SU-DHL-6 (cell line): ENCODE measurements at regions not wholly inside any gene's neighbourhood (a gene's known extent, or its start where the extent isn't known, plus 50 kb on each side); places are given as distances from the start of the nearest gene placed in this dataset.

Experiments
- H2AFZ ChIP-seq: fragments of 200-600 bp; sonication (generic); 2 replicates; pipeline ENCODE4 v1.6.1; 2014; ENCODE audit warnings: low read depth, mild to moderate bottlenecking, moderate library complexity, mixed read lengths, antibody characterized with exemption, low read length; ENCODE audit not compliant: severe bottlenecking
- H3F3A ChIP-seq: fragments of 200-600 bp; shearing (Covaris generic); 2 replicates; pipeline ENCODE4 v1.6.0; 2016; ENCODE audit warnings: antibody characterized with exemption, mild to moderate bottlenecking; ENCODE audit not compliant: insufficient read depth
- H3K27ac ChIP-seq: fragments of 200-600 bp; sonication (generic); 2 replicates; pipeline ENCODE4 v1.5.1; 2016; ENCODE audit warnings: low read depth, mild to moderate bottlenecking, low read length, moderate library complexity, mixed read lengths
- H3K27me3 ChIP-seq: fragments of 200-600 bp; sonication (generic), shearing (Covaris generic); 2 replicates; pipeline ENCODE4 v1.6.0; 2014; ENCODE audit warnings: mild to moderate bottlenecking, low read length
- H3K36me3 ChIP-seq: fragments of 200-600 bp; sonication (generic); 2 replicates; pipeline ENCODE4 v1.6.1; 2014; ENCODE audit warnings: mild to moderate bottlenecking, low read length, mixed read lengths
- H3K4me2 ChIP-seq: fragments of 300-600, 200-600 bp; shearing (Covaris generic), sonication (generic); 2 replicates; pipeline ENCODE4 v1.6.0; 2014; ENCODE audit warnings: low read length, low read depth, mild to moderate bottlenecking; ENCODE audit not compliant: poor library complexity, severe bottlenecking
- H3K4me3 ChIP-seq: fragments of 200-600 bp; sonication (generic); 2 replicates; pipeline ENCODE4 v1.5.1; 2014; ENCODE audit warnings: antibody characterized with exemption, low read length, mild to moderate bottlenecking, mixed read lengths; ENCODE audit not compliant: insufficient read depth, poor library complexity, severe bottlenecking
- H3K79me2 ChIP-seq: fragments of 200-600 bp; sonication (generic); 2 replicates; pipeline ENCODE4 v1.6.1; 2014; ENCODE audit warnings: mild to moderate bottlenecking, low read length, moderate library complexity; ENCODE audit not compliant: insufficient read depth
- H3K9ac ChIP-seq: fragments of 200-600 bp; sonication (generic); 2 replicates; pipeline ENCODE4 v1.7.0; 2014; ENCODE audit warnings: mild to moderate bottlenecking, low read length
- H3K9me2 ChIP-seq: fragments of 200-600 bp; sonication (generic); replicated peaks from 2 replicates; pipeline ENCODE4 v1.6.1; 2014; ENCODE audit warnings: low read length; ENCODE audit not compliant: insufficient read depth
- H3K9me3 ChIP-seq: fragments of 200-600 bp; sonication (generic); 2 replicates; pipeline ENCODE4 v1.6.1; 2014; ENCODE audit warnings: low read length, mixed read lengths; ENCODE audit not compliant: insufficient read depth
- H4K20me1 ChIP-seq: fragments of 200-600 bp; sonication (generic); 2 replicates; pipeline ENCODE4 v1.6.1; 2014; ENCODE audit warnings: low read depth, mild to moderate bottlenecking, antibody characterized with exemption, low read length, moderate library complexity, mixed read lengths
- CTCF ChIP-seq: fragments of 200-600 bp; sonication (generic); IDR thresholded peaks from one replicate; pipeline ENCODE4 v1.5.1; 2017; ENCODE audit warnings: antibody characterized with exemption, mild to moderate bottlenecking, low read length, moderate library complexity; ENCODE audit not compliant: insufficient read depth, poor library complexity, severe bottlenecking
- EZH2phosphoT487 ChIP-seq: fragments of 200-600 bp; sonication (generic), shearing (Covaris generic); conservative IDR thresholded peaks from 2 replicates; pipeline ENCODE4 v1.6.1; 2018; ENCODE audit warnings: mild to moderate bottlenecking, antibody characterized with exemption, low read length, moderate library complexity, mixed read lengths

- H3K9me2 ChIP-seq = no peaks in the 10 kb centered on the region
- H2AFZ ChIP-seq = no peak overlapping the region
- no peak overlapping the region for H3K9ac ChIP-seq
- H4K20me1 ChIP-seq = no peaks in the 10 kb centered on the region
- H3K36me3 ChIP-seq = no peaks in the 10 kb centered on the region
- no peaks in the 10 kb centered on the region for H3K79me2 ChIP-seq
- no peak overlapping the region for H3K4me3 ChIP-seq
- no peak overlapping the region for H3K4me2 ChIP-seq
- no peak overlapping the region for H3K27ac ChIP-seq
- TF ChIP-seq EZH2phosphoT487 (no peak), CTCF (no peak)
- H3F3A ChIP-seq = no peaks in the 10 kb centered on the region
- no peaks in the 10 kb centered on the region for H3K9me3 ChIP-seq
- no peaks in the 10 kb centered on the region for H3K27me3 ChIP-seq
Observed at GRCh38 chr2:221063568-221063967, 508.5 kb downstream of the EPHA4 start.

GRCh38 chr2:221064058-221064854, 507.8 kb downstream of the EPHA4 start:
- Histone ChIP-seq H3K27me3 (no peaks in the 10 kb centered on the region), H3K4me2 (no peak overlapping the region), H2AFZ (no peak overlapping the region), H3F3A (no peaks in the 10 kb centered on the region), H3K4me3 (no peak overlapping the region), H3K9me2 (no peaks in the 10 kb centered on the region), H3K9ac (no peak overlapping the region), H3K79me2 (no peaks in the 10 kb centered on the region), H3K27ac (no peak overlapping the region), H3K36me3 (no peaks in the 10 kb centered on the region), H3K9me3 (no peaks in the 10 kb centered on the region), H4K20me1 (no peaks in the 10 kb centered on the region)
- TF ChIP-seq CTCF (no peak), EZH2phosphoT487 (no peak)

- Histone ChIP-seq H3K9me3 (no peaks in the 10 kb centered on the region), H3K9ac (no peak overlapping the region), H3K36me3 (no peaks in the 10 kb centered on the region), H3K79me2 (no peaks in the 10 kb centered on the region), H3K4me3 (no peak overlapping the region), H3K4me2 (no peak overlapping the region), H3K27me3 (no peaks in the 10 kb centered on the region), H4K20me1 (no peaks in the 10 kb centered on the region), H3K27ac (no peak overlapping the region), H3F3A (no peaks in the 10 kb centered on the region), H2AFZ (no peak overlapping the region), H3K9me2 (no peaks in the 10 kb centered on the region)
- no peak for TF ChIP-seq CTCF
- no peak for TF ChIP-seq EZH2phosphoT487
Observed at GRCh38 chr2:221064880-221065279, 507.2 kb downstream of the EPHA4 start.
